HG03066 (cell line): ENCODE measurements at regions not wholly inside any gene's neighbourhood (a gene's known extent, or its start where the extent isn't known, plus 50 kb on each side); places are given as distances from the start of the nearest gene placed in this dataset.

ENCODE experiments used
- ATAC-seq: cut with Tn5 transposase; IDR thresholded peaks from one replicate; pipeline ENCODE4 v1.9.1; 2021; ENCODE audit warnings: low read depth; ENCODE audit not compliant: unreplicated experiment

GRCh38 chr11:28673691-28674432 lies 565.7 kb downstream of the METTL15 start:
- no peak for ATAC-seq

DNA sequence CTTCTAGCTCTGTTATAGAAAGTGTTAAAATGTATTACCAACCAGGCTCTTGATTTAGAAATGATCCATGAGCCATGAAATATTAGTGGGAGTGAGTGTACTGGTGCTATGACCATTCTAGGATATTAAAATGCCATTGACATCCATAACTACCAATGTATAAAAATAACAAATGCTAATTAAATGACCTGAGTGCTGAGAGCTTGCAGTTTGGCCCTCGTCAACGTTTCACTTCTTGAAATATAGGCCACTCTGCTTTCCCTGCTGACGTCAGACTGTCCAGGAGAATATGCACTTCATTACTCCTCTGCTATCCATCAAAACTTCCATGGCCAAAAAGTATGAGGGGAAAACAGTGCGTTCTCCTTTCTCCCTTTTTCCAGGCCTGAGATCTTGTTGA lies 563.1 kb downstream of the METTL15 start:
- ATAC-seq = no peak

GRCh38 chr11:28666632-28667031 lies 558.4 kb downstream of the METTL15 start:
- no peak for ATAC-seq

DNA sequence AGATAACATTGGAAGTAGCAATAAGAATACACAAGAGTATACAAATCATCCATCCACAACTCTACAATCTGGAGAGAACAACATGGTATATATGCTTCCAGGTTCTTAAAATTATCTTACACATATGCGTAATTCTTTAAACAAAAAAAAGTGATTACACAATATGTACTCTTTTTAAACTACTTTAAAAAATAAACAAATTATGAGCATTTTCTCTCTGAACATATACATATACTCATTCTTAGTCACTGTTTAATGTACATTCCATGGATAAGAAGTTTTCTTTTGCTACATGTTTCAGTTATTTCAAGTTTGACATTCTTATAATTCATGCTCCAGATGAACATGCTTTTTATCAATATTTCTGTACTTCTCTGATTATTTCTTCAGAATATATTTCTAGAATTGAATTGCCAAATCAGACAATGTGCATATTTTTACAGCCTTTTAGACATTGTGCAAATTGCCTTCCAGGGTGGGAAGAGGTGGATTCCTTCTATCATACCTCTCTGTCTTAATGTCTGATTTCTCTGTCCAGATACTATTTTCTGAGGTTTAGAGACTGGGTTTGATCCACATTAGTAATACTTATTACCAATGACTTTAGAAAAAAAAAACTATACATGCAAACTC lies 551.6 kb downstream of the METTL15 start:
- ATAC-seq = no peak

DNA sequence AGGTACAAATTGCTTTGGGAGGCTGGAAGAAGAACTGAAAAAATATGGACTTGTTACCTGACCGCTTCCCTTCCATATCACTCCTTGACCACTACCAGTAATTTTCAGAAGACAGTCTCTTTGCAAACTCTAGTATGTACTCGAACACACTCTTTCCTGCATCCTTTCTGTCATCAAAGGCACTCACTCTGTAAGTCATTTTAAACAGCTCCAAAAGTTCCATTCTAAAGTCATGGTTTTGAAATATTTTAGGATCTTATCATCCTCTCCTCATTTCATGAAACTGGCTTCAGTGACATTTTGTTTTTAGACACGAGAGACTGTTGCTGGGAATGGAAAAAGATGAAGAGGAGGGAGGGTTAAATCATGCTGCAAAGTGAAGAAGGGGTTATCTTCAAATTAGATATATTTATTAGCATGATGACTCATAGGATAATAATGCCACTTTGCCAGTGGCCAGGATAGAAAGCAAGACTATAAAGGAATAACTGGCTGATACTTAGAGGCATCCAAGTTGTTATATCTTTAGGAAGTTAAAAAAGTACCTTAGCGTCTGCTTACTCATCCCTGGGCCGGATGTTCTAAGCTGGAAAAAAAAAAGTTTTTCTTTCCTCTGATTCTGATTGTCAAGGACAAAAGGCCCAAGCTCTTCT lies 549.3 kb downstream of the METTL15 start:
- no peak for ATAC-seq

GRCh38 chr11:28654191-28654590 lies 546.0 kb downstream of the METTL15 start:
- ATAC-seq = no peak

DNA sequence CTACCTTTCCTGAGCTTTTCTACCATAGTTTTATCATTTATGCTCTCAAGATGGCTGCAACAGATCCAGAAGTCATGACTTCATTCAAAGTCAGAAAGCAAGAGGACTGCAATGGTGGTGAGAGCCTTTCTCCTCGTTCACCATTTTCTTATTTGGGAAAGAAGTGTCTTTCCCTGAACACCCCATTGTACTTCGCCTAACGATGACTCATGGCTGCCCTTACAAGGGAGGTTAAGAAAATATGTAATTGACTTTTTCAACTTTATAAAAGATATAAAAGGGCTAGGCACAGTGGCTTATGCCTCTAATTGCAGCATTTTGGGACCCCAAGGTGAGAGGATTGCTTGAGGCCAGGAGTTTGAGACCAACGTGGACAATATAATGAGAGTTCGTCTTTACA lies 541.7 kb downstream of the METTL15 start:
- ATAC-seq = no peak

DNA sequence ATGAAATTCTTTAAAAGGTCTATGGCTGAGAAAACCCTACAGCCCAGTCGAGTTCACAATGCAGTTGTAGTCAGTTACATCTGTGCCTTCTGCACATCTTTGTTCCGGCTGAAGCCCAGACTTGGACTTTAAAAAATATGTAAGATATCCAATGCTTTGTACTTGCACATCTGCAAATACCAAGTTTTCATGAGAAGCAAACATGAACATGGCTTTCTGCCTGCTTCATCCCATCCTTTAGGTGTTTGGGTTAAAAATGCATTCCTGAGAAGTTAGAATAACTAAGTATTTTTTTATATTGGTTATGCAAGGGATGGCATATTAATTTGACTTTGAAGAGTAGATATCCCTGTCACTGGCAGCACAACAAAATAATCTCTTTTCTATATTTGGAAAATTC lies 528.4 kb downstream of the METTL15 start:
- no peak for ATAC-seq

DNA sequence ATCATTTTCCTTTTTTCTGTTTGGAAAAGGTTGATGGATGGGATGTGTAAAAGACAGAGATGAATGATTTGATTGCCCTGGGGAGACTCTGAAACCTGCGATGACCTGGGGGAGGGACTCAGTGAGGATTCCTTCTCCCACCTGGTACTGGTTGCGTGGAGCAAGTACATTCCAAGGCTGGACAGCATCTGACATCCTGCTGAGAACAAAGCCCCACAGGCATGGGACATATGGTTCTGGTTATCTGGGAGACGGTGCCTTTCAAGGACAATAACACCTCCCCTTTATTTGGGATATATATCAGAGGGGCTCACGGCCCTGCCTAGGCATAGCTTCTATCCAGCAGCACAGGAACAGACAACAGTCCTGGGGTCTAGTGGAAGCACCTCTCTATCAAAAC lies 527.8 kb downstream of the METTL15 start:
- ATAC-seq = no peak

- ATAC-seq = no peak
These were observed 524.1 kb downstream of the METTL15 start for GRCh38 chr11:28632338-28632737.

GRCh38 chr11:28631148-28631547 lies 523.0 kb downstream of the METTL15 start:
- no peak for ATAC-seq

DNA sequence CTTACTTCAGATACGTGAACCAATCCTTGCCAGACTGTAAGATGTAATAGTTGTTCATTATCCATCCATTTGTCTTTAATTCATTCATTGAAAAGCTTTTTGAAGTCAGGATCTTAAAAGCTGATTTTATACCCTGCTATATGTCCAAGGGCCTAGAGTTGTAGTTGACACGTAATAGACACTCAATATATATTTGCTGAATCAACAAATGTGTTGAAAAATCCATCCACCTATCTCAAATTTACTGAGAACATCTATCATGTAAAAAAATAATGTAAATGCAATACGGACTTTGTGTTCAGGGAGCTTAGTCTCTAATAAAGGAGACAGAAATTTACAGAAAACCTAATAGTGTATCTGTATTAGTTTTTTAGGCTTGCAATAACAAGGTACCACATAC lies 521.0 kb downstream of the METTL15 start:
- ATAC-seq = no peak

- no peak for ATAC-seq
These were observed 520.2 kb downstream of the METTL15 start for GRCh38 chr11:28628412-28628811.

- no peak for ATAC-seq
These were observed 519.6 kb downstream of the METTL15 start for GRCh38 chr11:28627690-28628255.

- no peak for ATAC-seq
These were observed 517.3 kb downstream of the METTL15 start for GRCh38 chr11:28625532-28625931.

DNA sequence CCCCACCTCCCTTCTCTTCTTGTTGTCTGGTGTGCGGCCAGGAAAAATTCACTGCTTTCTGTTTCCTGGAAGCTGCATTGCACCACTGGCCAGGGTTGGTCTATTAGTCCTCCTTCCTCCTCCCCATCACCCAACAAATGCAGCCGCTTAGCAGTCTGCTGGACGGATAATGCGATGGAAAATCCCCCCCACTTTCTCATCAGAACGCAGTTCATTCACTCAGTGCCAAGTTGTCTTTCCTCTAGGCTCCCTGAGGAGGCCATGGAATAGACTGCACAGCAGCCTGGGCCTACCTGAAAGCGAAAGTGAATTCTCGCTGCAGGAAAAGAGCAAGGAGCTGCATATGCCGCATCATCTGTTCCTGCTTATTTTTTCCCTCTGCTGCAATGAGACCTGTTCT lies 513.6 kb downstream of the METTL15 start:
- no peak for ATAC-seq

GRCh38 chr11:28619846-28620540 lies 511.8 kb downstream of the METTL15 start:
- ATAC-seq = no peak

- ATAC-seq = no peak
These were observed 510.2 kb downstream of the METTL15 start for GRCh38 chr11:28618416-28618815.

- no peak for ATAC-seq
These were observed 508.2 kb downstream of the METTL15 start for GRCh38 chr11:28616160-28616965.

- ATAC-seq = no peak
These were observed 507.4 kb downstream of the METTL15 start for GRCh38 chr11:28615542-28615941.
